22Rv1 (cell line): ENCODE measurements at regions not wholly inside any gene's neighbourhood (a gene's known extent, or its start where the extent isn't known, plus 50 kb on each side); places are given as distances from the start of the nearest gene placed in this dataset.
A peak's percentile ranks its signal among the peaks of the same experiment; 100 is the strongest.

ENCODE experiments used
- H3K27ac ChIP-seq: fragments of 450-650 bp; 2 replicates; pipeline ENCODE4 v1.5.1; 2017
- ZFX ChIP-seq: fragments of 450-650 bp; IDR thresholded peaks from 2 replicates; pipeline ENCODE4 v1.6.1; 2017; ENCODE audit warnings: antibody characterized with exemption, borderline replicate concordance
- TF ChIP-seq, protein P1 (sequence below): fragments of 450-650 bp; IDR thresholded peaks from 2 replicates; pipeline ENCODE4 v1.5.1; 2017; ENCODE audit warnings: mild to moderate bottlenecking

DNA sequence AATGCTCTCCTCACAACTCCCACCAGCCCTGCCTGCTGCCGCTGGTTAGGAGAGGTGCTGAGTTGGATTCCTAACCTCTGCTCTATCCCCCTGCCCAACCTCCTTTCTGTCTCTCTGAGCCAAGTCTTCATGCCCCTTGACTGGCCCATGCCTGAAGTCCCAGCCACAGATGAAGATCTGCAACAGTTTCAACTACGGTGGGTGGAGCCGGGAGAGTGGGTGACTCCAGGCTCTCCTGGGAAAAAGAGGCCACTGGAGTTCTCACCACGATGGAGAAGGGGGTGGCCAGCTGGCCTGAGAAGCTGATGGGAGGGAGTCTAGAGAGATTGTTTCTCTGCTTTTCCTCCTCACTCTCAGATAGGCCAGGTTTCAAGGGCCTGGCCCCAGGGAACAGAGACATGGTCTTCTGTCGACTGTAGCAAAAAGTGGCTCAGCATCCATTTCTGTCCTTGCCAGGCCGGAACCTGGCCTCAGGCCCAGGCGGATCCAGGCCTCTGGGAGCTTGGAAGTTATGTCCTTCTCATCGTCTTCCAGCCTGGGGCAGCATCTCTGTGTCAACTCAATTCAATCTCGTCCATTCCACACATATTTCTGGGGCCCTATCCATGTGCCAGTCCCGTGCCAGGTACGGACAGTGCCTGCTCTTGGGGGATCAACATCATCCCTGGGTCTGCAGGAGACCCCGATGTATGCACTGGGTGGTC lies 75.3 kb downstream of the INHBB start:
- TF ChIP-seq, protein P1, sequence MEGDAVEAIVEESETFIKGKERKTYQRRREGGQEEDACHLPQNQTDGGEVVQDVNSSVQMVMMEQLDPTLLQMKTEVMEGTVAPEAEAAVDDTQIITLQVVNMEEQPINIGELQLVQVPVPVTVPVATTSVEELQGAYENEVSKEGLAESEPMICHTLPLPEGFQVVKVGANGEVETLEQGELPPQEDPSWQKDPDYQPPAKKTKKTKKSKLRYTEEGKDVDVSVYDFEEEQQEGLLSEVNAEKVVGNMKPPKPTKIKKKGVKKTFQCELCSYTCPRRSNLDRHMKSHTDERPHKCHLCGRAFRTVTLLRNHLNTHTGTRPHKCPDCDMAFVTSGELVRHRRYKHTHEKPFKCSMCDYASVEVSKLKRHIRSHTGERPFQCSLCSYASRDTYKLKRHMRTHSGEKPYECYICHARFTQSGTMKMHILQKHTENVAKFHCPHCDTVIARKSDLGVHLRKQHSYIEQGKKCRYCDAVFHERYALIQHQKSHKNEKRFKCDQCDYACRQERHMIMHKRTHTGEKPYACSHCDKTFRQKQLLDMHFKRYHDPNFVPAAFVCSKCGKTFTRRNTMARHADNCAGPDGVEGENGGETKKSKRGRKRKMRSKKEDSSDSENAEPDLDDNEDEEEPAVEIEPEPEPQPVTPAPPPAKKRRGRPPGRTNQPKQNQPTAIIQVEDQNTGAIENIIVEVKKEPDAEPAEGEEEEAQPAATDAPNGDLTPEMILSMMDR, result no peak
- no peak for TF ChIP-seq ZFX

DNA sequence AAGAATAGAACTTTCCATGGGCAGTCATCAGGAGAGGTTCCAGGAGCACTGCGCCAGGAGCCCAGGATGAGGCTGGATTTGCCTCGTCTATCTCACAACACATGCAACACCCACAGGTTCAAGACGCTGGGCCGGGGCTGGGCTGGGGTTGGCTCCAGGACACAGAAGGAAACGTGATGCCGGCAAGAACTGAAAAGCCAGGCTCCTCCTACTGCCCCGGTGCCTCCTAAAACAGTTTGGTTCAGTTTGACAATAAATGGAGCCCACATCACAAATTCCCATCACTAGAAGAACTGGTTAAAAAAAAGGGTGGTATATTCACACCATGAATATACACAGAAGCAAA lies 75.9 kb downstream of the INHBB start:
- peak overlapping the region; percentile 89 for H3K27ac ChIP-seq
- TF ChIP-seq ZFX, result no peak
- TF ChIP-seq, protein P1, result no peak

More for the DNA sequence above, 75.3 kb downstream of the INHBB start:
- peak overlapping the region; percentile 89 for H3K27ac ChIP-seq

DNA sequence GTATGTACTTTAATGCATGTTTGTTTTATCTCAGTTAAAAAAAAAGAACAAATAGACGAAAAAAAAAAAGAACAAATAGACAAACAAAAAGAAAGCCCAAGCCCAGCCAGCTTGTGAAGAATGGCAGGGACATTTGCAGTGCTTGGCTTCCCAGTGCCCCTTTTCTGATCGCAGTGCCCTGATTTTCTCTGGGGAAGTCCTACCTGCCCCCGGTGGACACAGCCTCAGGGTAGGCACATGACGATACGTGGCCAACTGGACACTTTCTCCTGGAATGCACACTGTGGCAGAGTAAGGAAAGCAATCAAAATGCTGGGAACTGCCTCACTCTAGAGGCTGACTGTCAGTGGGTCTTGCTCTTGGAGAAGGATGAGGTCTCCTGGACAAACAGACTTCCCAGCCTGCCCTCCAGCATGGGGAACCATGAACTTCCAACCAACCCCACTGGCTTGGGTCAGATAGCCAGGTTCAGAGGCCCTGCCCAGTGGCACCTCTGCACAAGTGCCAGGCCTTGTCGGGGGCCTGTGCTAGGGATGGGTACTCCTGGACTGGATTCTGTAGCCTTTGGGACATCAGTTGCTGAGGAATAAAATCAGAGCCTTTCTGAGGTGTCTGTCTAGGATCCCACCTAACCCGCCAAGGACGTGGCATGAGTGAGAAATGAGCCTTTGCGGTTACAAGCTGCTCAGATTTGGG lies 76.7 kb downstream of the INHBB start:
- TF ChIP-seq, protein P1, result no peak
- no peak for TF ChIP-seq ZFX
- H3K27ac ChIP-seq, result peak overlapping the region; percentile 89

DNA sequence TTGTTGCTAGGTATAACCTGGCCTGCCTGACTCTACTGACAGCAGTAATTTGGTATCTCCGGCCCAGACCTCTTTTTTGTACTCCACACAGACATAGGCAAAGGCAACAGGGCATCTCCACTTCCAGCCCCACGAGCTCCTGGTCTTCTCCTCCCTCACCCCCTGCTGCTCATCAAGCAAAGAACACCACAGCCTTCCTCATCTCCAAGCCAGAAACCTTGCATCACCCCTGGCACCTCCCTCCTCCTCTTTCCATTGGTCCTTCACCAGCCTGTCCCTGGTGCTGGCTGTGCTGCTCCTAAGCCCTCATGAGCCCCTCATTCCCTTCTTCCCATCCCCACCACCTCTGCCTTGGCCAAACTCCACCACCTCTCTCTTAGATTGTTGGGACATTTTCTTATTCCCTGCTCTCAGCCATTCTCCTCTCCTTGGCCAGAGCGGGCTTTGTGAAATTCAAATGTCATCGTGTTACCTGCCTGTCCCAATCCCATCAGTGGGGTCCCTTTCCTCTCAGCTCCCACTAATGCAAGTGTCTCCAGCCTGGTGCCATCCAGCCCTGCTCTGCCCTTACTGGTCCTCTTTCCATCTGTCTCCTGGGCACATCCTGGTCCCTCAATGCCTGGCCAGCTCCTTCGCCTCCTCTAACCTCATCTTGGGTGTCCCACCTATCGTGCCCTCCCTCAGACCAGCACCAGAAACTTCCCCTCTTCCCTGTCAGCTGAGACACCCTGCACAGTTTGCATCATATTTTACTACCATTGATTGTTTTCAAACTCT lies 77.4 kb downstream of the INHBB start:
- peak overlapping the region; percentile 89 for H3K27ac ChIP-seq
- no peak for TF ChIP-seq ZFX
- TF ChIP-seq, protein P1, result no peak

DNA sequence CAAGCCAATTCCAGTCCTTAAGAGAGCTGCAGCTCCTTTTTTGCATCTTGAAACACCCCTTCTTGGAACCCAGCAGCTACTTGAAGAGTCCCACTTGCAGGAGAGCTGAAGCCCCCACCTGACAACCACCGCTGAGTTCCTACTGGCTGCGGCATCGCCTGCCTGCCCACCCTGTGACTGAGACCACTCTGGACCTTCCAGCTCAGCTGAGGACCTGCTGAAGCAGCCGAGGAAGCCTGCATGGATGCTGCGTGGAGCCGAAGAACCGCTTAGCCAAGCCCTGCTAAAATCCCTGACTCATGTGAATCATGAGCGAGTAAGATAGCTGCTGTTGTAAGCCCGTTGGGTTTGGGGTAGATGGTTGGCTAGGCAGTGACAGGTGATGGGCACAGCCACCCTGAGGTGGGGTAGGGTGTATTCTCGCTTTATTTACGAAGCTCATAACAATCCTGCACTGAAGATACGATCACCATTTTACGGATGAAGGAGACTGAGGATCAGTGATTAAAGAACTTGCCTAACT lies 78.4 kb downstream of the INHBB start:
- no peak overlapping the region for H3K27ac ChIP-seq
- no peak for TF ChIP-seq ZFX
- TF ChIP-seq, protein P1, result no peak

DNA sequence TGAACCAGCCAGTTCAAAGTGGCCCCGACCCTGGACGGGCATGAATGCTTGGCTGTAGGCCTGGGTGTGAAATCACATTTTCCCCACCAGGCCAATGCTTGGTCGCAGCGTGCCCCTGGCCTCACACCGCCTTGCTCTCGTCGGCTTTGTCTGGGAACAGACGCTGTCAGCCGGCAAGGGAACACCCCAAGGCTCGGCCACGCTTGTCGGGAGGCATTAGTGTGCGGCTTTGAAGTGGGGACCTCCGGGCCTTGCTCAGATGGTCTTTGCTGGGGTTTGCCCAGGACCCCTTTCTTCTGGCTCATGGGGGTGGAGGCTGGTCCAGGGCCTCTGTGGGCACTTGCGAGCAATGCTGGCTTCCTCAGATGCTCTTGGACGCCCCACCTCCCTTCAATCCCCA lies 79.1 kb downstream of the INHBB start:
- no peak overlapping the region for H3K27ac ChIP-seq
- TF ChIP-seq, protein P1, result no peak
- no peak for TF ChIP-seq ZFX
